ENCODE measurements at regions not wholly inside any gene's neighbourhood (a gene's known extent, or its start where the extent isn't known, plus 50 kb on each side); places are given as distances from the start of the nearest gene placed in this dataset.

DNA sequence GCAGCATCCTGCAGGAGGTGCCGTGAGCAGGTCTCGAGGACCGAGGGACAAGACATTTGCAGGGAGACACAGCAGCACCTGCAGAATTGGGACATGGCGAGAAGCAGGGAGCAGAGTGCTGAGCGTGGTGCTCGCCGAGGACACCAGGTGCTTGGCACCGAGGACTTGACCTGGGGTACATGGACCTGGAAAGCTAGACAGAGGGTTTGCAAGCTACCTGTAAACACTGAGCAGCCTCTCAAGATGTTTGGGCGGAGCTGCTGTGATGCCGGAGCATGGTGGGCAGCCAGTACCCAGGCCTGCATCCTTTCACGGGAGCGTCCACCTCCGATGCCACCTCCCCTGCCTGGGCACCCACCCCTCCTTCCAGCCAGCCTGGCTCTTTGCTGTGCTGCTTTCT is 773.2 kb downstream of the TBC1D22A start:
- H3K9me3 ChIP-seq = no peaks in the 10 kb centered on the region
- H3K36me3 ChIP-seq (ENCODE audit: insufficient read depth in 1 of 2, low read depth in 1 of 2) = no peaks in the 10 kb centered on the region
- WGBS, 3 donors = 90 to 95% (median 95%) methylated on average over 13 of the region's 13 CpGs
- H3K4me1 ChIP-seq = no peaks in the 10 kb centered on the region
- no peaks in the 10 kb centered on the region for H3K27me3 ChIP-seq (ENCODE audit: insufficient read depth in 3 of 3, low read length in 2 of 3)
- H3K27ac ChIP-seq = no peak overlapping the region
- intact Hi-C loops (cut with DNase I) = no loop called here
- DNase-seq (no peak), ATAC-seq (no peak)
- H3K4me3 ChIP-seq = no peak overlapping the region
- TF ChIP-seq, protein P1, sequence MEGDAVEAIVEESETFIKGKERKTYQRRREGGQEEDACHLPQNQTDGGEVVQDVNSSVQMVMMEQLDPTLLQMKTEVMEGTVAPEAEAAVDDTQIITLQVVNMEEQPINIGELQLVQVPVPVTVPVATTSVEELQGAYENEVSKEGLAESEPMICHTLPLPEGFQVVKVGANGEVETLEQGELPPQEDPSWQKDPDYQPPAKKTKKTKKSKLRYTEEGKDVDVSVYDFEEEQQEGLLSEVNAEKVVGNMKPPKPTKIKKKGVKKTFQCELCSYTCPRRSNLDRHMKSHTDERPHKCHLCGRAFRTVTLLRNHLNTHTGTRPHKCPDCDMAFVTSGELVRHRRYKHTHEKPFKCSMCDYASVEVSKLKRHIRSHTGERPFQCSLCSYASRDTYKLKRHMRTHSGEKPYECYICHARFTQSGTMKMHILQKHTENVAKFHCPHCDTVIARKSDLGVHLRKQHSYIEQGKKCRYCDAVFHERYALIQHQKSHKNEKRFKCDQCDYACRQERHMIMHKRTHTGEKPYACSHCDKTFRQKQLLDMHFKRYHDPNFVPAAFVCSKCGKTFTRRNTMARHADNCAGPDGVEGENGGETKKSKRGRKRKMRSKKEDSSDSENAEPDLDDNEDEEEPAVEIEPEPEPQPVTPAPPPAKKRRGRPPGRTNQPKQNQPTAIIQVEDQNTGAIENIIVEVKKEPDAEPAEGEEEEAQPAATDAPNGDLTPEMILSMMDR (IDR thresholded peaks at IDR 0.05) = no peak

DNA sequence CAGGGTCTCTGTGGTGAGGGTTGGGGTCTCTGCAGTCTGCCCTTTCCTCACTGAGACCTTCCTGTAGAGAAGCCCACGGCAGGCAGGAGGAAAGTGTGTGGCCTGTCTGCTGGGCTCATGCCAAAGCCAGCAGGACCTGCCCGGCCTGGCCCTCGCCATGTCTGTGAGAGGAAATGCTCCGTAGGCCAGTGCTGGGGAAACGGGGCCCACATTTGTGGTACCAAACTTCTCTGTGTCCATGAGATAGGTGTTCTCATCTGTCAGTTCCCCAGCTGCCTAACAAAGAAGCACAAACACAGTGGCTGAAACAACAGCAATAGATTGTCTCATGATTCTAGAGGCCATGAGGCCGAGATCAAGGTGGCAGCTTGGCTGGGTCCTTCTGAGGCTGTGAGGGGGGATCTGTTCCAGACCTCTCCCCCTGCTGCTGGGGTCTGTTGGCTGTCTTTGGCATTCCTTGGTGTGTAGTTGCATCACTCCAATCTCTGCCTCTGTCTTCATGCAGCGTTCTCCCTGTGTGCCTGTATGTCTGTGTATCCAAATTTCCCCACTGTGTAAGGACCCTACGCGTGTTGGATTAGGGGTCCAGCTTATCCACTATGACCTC is 772.5 kb downstream of the TBC1D22A start:
- intact Hi-C loops (cut with DNase I) = no loop called here
- H3K4me1 ChIP-seq = no peaks in the 10 kb centered on the region
- no peaks in the 10 kb centered on the region for H3K27me3 ChIP-seq (ENCODE audit: insufficient read depth in 3 of 3, low read length in 2 of 3)
- no peak overlapping the region for H3K27ac ChIP-seq
- TF ChIP-seq, protein P1 (IDR thresholded peaks at IDR 0.05) = no peak
- no peaks in the 10 kb centered on the region for H3K9me3 ChIP-seq
- WGBS, 3 donors = 53 to 62% (median 60%) methylated on average over 9 of the region's 9 CpGs
- no peak for DNase-seq
- no peak overlapping the region for H3K4me3 ChIP-seq
- no peak for ATAC-seq
- H3K36me3 ChIP-seq (ENCODE audit: insufficient read depth in 1 of 2, low read depth in 1 of 2) = no peaks in the 10 kb centered on the region

DNA sequence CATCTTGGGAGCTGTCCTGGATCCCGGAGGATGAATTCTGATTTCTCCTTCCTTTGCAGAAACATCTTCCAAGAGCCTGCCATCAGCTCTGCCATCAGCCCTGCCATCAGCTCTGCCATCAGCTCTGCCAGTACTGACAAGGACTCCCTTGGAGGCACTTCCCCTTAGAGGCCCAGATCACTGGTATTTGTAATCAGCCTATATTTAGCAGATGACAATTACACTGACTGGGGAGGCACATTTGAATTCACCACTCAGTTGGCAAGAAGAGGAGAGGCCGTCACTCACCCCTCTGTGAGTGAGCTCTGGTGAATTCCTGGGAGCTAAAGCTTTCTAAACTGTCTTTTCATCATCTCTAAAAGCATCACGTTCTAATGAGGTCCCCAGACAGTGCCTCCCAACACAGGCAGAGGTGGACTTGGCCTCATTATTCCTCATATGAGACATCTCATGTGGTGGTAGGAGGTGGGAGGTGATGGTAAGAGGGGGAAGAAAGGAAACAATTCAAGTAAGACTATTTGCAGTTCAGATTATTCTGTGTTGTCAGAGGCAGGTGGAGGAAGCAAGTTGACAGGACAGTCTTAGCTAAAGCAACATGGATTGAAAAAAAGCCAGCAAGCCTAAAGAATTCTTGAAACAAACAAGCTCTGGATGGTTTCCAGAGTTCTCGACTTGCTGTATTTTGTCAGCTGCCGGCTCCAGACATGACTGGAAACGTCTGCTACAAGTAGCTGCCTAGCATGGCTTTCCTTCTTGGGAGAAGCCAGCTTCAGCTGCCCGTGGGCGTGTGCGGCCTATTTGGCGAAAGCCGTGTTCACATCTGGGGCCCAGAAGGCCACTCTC is 771.7 kb downstream of the TBC1D22A start:
- Histone ChIP-seq H3K4me1 (no peaks in the 10 kb centered on the region), H3K27me3 (ENCODE audit: insufficient read depth in 3 of 3, low read length in 2 of 3) (no peaks in the 10 kb centered on the region), H3K9me3 (no peaks in the 10 kb centered on the region), H3K4me3 (no peak overlapping the region), H3K27ac (no peak overlapping the region), H3K36me3 (ENCODE audit: insufficient read depth in 1 of 2, low read depth in 1 of 2) (no peaks in the 10 kb centered on the region)
- 33 to 39% (median 35%) methylated on average over 11 of the region's 11 CpGs for WGBS, 3 donors
- intact Hi-C loops (cut with DNase I) = no loop called here
- ATAC-seq = no peak
- TF ChIP-seq, protein P1 (IDR thresholded peaks at IDR 0.05) = no peak
- DNase-seq = no peak

GRCh38 chr22:47517062-47517461 is 754.6 kb downstream of the TBC1D22A start:
- ATAC-seq (no peak), DNase-seq (no peak)
- TF ChIP-seq, protein P1 (IDR thresholded peaks at IDR 0.05) = no peak
- Histone ChIP-seq H3K27me3 (ENCODE audit: insufficient read depth in 3 of 3, low read length in 2 of 3) (no peaks in the 10 kb centered on the region), H3K27ac (no peak overlapping the region), H3K9me3 (no peaks in the 10 kb centered on the region), H3K4me1 (no peaks in the 10 kb centered on the region), H3K4me3 (no peak overlapping the region), H3K36me3 (ENCODE audit: insufficient read depth in 1 of 2, low read depth in 1 of 2) (no peaks in the 10 kb centered on the region)
- 43 to 52% (median 45%) methylated on average over 1 of the region's 1 CpG for WGBS, 3 donors
- intact Hi-C loops (cut with DNase I) = no loop called here

Measured in psoas muscle (tissue), 7 donors.